ENCODE measurements at regions not wholly inside any gene's neighbourhood (a gene's known extent, or its start where the extent isn't known, plus 50 kb on each side); places are given as distances from the start of the nearest gene placed in this dataset.
A peak's percentile ranks its signal among the peaks of the same experiment; 100 is the strongest.

DNA sequence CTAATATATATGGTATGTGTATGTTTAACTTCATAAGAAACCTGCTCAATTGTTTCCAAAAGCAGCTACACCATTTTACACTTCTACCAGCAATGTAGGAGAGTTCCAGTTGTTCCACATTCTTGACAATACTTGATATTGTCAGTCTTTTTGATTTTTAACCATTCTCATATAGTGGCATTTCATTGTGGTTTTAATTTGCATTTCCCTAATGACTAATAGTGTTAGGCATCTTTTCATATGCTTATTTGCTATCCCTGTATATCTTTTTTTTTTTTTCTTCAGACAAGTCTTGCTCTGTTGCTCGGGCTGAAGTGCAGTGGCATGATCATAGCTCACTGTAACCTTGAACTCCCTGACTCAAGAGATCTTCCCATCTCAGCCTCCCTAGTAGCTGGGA is 58.2 kb upstream of the TRIM2 start:
- Histone ChIP-seq H3K4me2 (ENCODE audit: extremely low read depth, insufficient read depth, low read length) (no peak overlapping the region), H3K4me1 (ENCODE audit: control insufficient read depth, extremely low read depth, insufficient read depth, low read length) (peaks cover 8% of the 10 kb centered on the region), H4K20me1 (ENCODE audit: control insufficient read depth, extremely low read depth, insufficient read depth, low read length) (no peaks in the 10 kb centered on the region), H3K9ac (ENCODE audit: insufficient read depth, low read length) (no peak overlapping the region), H3K36me3 (ENCODE audit: control insufficient read depth, insufficient read depth, low read length) (no peaks in the 10 kb centered on the region), H3K79me2 (ENCODE audit: control insufficient read depth, insufficient read depth, low read length) (no peaks in the 10 kb centered on the region), H3K9me3 (ENCODE audit: control insufficient read depth, insufficient read depth, low read depth, low read length) (no peaks in the 10 kb centered on the region), H3K4me3 (replicated peaks in 1 of 4; ENCODE audit: control extremely low read depth in 1 of 4, insufficient read depth in 1 of 4, low read depth in 3 of 4, low read length in 4 of 4) (no peak overlapping the region), H3K27ac (ENCODE audit: insufficient read depth, low read length) (no peak overlapping the region), H3K27me3 (ENCODE audit: control insufficient read depth, insufficient read depth, low read length) (no peaks in the 10 kb centered on the region), H2AFZ (ENCODE audit: low read length) (no peak overlapping the region)
- peak in 1 of 2 donors; percentile 31 for DNase-seq (ENCODE audit: low read depth in 2 of 2)
- no peak for TF ChIP-seq EZH2 (IDR thresholded peaks at IDR 0.05; ENCODE audit: low read length, missing control alignments)
- TF ChIP-seq CTCF (conservative IDR thresholded peaks at IDR 0.05 in 1 of 2, IDR thresholded peaks at IDR 0.05 in 1 of 2; ENCODE audit: low read depth in 1 of 2, low read length in 2 of 2): no peak

DNA sequence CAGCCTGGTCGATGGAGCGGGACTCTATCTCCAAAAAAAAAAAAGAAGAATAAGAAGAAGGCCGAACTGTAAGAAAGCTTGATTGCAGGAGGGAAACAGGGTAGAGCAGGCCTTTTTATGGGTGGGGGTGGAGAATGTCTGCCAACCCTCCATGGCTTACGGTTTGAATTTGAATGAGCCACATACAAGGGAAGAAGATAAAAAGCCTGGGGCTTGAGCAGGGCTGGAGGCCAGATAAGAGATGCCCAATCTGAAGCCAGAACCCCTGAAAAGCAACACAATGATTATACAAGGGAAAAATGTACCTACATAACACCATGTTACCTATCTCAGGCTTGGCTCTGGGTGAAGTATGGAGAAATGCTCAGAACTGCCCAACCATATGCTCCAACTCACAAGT is 57.3 kb upstream of the TRIM2 start:
- Histone ChIP-seq H3K4me2 (ENCODE audit: extremely low read depth, insufficient read depth, low read length) (no peak overlapping the region), H2AFZ (ENCODE audit: low read length) (no peak overlapping the region), H4K20me1 (ENCODE audit: control insufficient read depth, extremely low read depth, insufficient read depth, low read length) (no peaks in the 10 kb centered on the region), H3K4me3 (replicated peaks in 1 of 4; ENCODE audit: control extremely low read depth in 1 of 4, insufficient read depth in 1 of 4, low read depth in 3 of 4, low read length in 4 of 4) (no peak overlapping the region), H3K36me3 (ENCODE audit: control insufficient read depth, insufficient read depth, low read length) (no peaks in the 10 kb centered on the region), H3K79me2 (ENCODE audit: control insufficient read depth, insufficient read depth, low read length) (no peaks in the 10 kb centered on the region), H3K4me1 (ENCODE audit: control insufficient read depth, extremely low read depth, insufficient read depth, low read length) (peaks cover 8% of the 10 kb centered on the region), H3K9ac (ENCODE audit: insufficient read depth, low read length) (no peak overlapping the region), H3K9me3 (ENCODE audit: control insufficient read depth, insufficient read depth, low read depth, low read length) (no peaks in the 10 kb centered on the region), H3K27me3 (ENCODE audit: control insufficient read depth, insufficient read depth, low read length) (no peaks in the 10 kb centered on the region), H3K27ac (ENCODE audit: insufficient read depth, low read length) (no peak overlapping the region)
- TF ChIP-seq EZH2 (IDR thresholded peaks at IDR 0.05; ENCODE audit: low read length, missing control alignments) (no peak), CTCF (conservative IDR thresholded peaks at IDR 0.05 in 1 of 2, IDR thresholded peaks at IDR 0.05 in 1 of 2; ENCODE audit: low read depth in 1 of 2, low read length in 2 of 2) (no peak)
- DNase-seq (ENCODE audit: low read depth in 2 of 2): no peak

- no peak overlapping the region for H3K4me2 ChIP-seq (ENCODE audit: extremely low read depth, insufficient read depth, low read length)
- no peaks in the 10 kb centered on the region for H3K79me2 ChIP-seq (ENCODE audit: control insufficient read depth, insufficient read depth, low read length)
- H3K27ac ChIP-seq (ENCODE audit: insufficient read depth, low read length): no peak overlapping the region
- H4K20me1 ChIP-seq (ENCODE audit: control insufficient read depth, extremely low read depth, insufficient read depth, low read length): no peaks in the 10 kb centered on the region
- no peaks in the 10 kb centered on the region for H3K36me3 ChIP-seq (ENCODE audit: control insufficient read depth, insufficient read depth, low read length)
- no peak for DNase-seq (ENCODE audit: low read depth in 2 of 2)
- H3K9me3 ChIP-seq (ENCODE audit: control insufficient read depth, insufficient read depth, low read depth, low read length): no peaks in the 10 kb centered on the region
- no peak overlapping the region for H2AFZ ChIP-seq (ENCODE audit: low read length)
- H3K9ac ChIP-seq (ENCODE audit: insufficient read depth, low read length): no peak overlapping the region
- TF ChIP-seq CTCF (conservative IDR thresholded peaks at IDR 0.05 in 1 of 2, IDR thresholded peaks at IDR 0.05 in 1 of 2; ENCODE audit: low read depth in 1 of 2, low read length in 2 of 2) (no peak), EZH2 (IDR thresholded peaks at IDR 0.05; ENCODE audit: low read length, missing control alignments) (no peak)
- H3K4me3 ChIP-seq (replicated peaks in 1 of 4; ENCODE audit: control extremely low read depth in 1 of 4, insufficient read depth in 1 of 4, low read depth in 3 of 4, low read length in 4 of 4): no peak overlapping the region
- peaks cover 8% of the 10 kb centered on the region for H3K4me1 ChIP-seq (ENCODE audit: control insufficient read depth, extremely low read depth, insufficient read depth, low read length)
- H3K27me3 ChIP-seq (ENCODE audit: control insufficient read depth, insufficient read depth, low read length): no peaks in the 10 kb centered on the region
Measured at GRCh38 chr4:153148791-153149190, 55.5 kb upstream of the TRIM2 start.
